ENCODE measurements at regions not wholly inside any gene's neighbourhood (a gene's known extent, or its start where the extent isn't known, plus 50 kb on each side); places are given as distances from the start of the nearest gene placed in this dataset.

GRCh38 chr3:115228266-115228665 is 81.2 kb upstream of the ZBTB20 start:
- H3K4me1 Mint-ChIP-seq, result no peaks in the 10 kb centered on the region
- H3K36me3 Mint-ChIP-seq, result no peaks in the 10 kb centered on the region
- H3K27ac Mint-ChIP-seq, result no peak overlapping the region
- TF ChIP-seq, protein P1, sequence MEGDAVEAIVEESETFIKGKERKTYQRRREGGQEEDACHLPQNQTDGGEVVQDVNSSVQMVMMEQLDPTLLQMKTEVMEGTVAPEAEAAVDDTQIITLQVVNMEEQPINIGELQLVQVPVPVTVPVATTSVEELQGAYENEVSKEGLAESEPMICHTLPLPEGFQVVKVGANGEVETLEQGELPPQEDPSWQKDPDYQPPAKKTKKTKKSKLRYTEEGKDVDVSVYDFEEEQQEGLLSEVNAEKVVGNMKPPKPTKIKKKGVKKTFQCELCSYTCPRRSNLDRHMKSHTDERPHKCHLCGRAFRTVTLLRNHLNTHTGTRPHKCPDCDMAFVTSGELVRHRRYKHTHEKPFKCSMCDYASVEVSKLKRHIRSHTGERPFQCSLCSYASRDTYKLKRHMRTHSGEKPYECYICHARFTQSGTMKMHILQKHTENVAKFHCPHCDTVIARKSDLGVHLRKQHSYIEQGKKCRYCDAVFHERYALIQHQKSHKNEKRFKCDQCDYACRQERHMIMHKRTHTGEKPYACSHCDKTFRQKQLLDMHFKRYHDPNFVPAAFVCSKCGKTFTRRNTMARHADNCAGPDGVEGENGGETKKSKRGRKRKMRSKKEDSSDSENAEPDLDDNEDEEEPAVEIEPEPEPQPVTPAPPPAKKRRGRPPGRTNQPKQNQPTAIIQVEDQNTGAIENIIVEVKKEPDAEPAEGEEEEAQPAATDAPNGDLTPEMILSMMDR (IDR thresholded peaks at IDR 0.05; ENCODE audit: unreplicated experiment), result no peak
- H3K9me3 Mint-ChIP-seq, result no peaks in the 10 kb centered on the region
- no peak overlapping the region for H3K4me3 Mint-ChIP-seq
- no peak for DNase-seq (ENCODE audit: low spot score in 2 of 2, unreplicated experiment in 2 of 2)
- peaks cover 1% of the 10 kb centered on the region for H3K27me3 Mint-ChIP-seq (ENCODE audit: low read depth)

DNA sequence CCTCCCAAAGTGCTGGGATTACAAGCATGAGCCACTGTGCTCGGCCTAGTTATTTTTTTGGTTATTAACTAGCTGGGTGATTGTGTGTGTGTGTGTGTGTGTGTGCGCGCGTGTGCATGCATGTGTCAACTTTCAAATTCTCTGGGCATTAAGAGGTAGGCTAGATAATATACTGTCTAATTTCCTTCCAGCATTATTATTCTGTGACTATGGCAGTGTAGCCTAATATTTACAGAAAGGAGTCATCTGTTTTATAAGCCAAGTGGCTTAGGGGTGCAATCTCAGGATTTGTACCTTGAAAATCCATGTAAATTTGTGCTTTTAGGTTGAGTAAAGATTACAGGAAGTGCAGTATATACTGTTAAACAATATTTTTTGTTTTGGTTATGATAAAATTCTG is 85.1 kb upstream of the ZBTB20 start:
- Mint-ChIP-seq H3K36me3 (no peaks in the 10 kb centered on the region), H3K4me1 (no peaks in the 10 kb centered on the region), H3K27me3 (ENCODE audit: low read depth) (no peaks in the 10 kb centered on the region), H3K9me3 (no peaks in the 10 kb centered on the region), H3K27ac (no peak overlapping the region), H3K4me3 (no peak overlapping the region)
- TF ChIP-seq, protein P1 (IDR thresholded peaks at IDR 0.05; ENCODE audit: unreplicated experiment), result no peak
- DNase-seq (ENCODE audit: low spot score in 2 of 2, unreplicated experiment in 2 of 2), result no peak

DNA sequence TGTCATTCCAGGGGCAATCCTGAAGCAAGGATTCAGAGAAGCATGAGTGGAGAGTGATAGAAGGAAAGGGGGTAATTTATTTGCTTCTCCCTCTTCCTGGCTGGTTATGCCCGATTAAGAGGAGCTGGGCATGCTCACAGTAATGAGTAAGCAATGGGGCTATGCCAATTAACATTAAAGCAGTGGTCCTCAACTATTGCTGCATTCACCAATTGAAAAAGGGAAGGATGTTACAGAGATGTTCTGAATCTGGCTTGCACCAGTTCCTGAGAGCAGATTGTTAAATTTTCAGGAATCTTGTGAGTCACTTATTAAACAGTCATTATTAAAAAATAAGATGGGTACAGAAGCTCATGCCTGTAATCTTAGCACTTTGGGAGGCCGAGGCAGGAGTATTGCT is 85.9 kb upstream of the ZBTB20 start:
- Mint-ChIP-seq H3K4me1 (no peaks in the 10 kb centered on the region), H3K27me3 (ENCODE audit: low read depth) (peaks cover 3% of the 10 kb centered on the region), H3K36me3 (no peaks in the 10 kb centered on the region), H3K9me3 (no peaks in the 10 kb centered on the region), H3K4me3 (no peak overlapping the region), H3K27ac (no peak overlapping the region)
- DNase-seq (ENCODE audit: low spot score in 2 of 2, unreplicated experiment in 2 of 2), result no peak
- TF ChIP-seq, protein P1 (IDR thresholded peaks at IDR 0.05; ENCODE audit: unreplicated experiment), result no peak

DNA sequence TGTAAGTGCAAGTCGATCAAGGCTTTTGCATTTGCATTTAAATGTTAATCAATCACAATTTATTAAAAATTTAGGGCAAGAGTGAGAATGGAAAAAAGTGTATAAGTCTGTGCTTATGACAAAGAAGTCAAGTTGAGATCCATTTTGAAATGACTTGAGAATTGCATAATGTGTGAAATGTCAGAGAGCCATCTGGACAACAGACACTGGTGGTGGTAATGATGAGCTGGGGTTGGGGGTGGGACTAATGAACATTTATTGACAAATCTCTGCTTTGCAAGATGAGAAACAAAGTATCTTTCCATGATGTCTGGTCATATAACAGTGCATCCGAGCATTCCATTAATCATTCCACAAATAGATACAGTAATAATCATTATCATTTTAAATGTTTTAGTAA is 89.4 kb upstream of the ZBTB20 start:
- H3K36me3 Mint-ChIP-seq, result no peaks in the 10 kb centered on the region
- peaks cover 3% of the 10 kb centered on the region for H3K27me3 Mint-ChIP-seq (ENCODE audit: low read depth)
- DNase-seq (ENCODE audit: low spot score in 2 of 2, unreplicated experiment in 2 of 2), result no peak
- no peaks in the 10 kb centered on the region for H3K4me1 Mint-ChIP-seq
- H3K4me3 Mint-ChIP-seq, result no peak overlapping the region
- H3K9me3 Mint-ChIP-seq, result no peaks in the 10 kb centered on the region
- TF ChIP-seq, protein P1 (IDR thresholded peaks at IDR 0.05; ENCODE audit: unreplicated experiment), result no peak
- no peak overlapping the region for H3K27ac Mint-ChIP-seq

DNA sequence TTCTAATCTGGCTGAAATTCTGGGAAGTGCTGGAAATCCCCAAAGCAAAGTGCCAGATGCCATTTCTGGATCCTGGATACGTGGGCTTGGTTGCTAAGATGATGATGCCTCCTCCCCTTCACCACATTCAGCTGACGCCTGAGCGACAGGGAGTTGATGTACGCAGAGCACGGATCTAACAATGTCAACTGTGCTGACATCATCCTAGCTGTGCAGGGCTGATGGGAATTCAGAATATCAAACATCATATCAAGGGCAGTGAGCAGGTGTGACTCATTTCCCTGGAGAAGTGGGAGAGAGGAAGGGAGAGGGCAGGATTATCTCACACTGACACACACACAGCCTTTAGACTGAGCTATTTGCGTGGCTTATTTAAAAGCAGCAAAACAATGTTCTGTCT is 92.6 kb upstream of the ZBTB20 start:
- Mint-ChIP-seq H3K27ac (no peak overlapping the region), H3K9me3 (no peaks in the 10 kb centered on the region), H3K4me3 (no peak overlapping the region), H3K4me1 (no peaks in the 10 kb centered on the region), H3K36me3 (no peaks in the 10 kb centered on the region), H3K27me3 (ENCODE audit: low read depth) (peaks cover 5% of the 10 kb centered on the region)
- DNase-seq (ENCODE audit: low spot score in 2 of 2, unreplicated experiment in 2 of 2), result no peak
- TF ChIP-seq, protein P1 (IDR thresholded peaks at IDR 0.05; ENCODE audit: unreplicated experiment), result no peak

GRCh38 chr3:115244350-115244749 is 97.3 kb upstream of the ZBTB20 start:
- H3K4me1 Mint-ChIP-seq, result no peaks in the 10 kb centered on the region
- no peaks in the 10 kb centered on the region for H3K9me3 Mint-ChIP-seq
- DNase-seq (ENCODE audit: low spot score in 2 of 2, unreplicated experiment in 2 of 2), result no peak
- no peaks in the 10 kb centered on the region for H3K36me3 Mint-ChIP-seq
- H3K27ac Mint-ChIP-seq, result no peak overlapping the region
- no peak overlapping the region for H3K4me3 Mint-ChIP-seq
- H3K27me3 Mint-ChIP-seq (ENCODE audit: low read depth), result peaks cover 4% of the 10 kb centered on the region
- TF ChIP-seq, protein P1 (IDR thresholded peaks at IDR 0.05; ENCODE audit: unreplicated experiment), result no peak
